ENCODE measurements at regions not wholly inside any gene's neighbourhood (a gene's known extent, or its start where the extent isn't known, plus 50 kb on each side); places are given as distances from the start of the nearest gene placed in this dataset.

GRCh38 chr13:111873676-111874178 lies 193.2 kb upstream of the SOX1 start:
- Histone ChIP-seq H3K27me3 (peaks cover 62% of the 10 kb centered on the region), H3K4me3 (no peak overlapping the region)
- WGBS, 2 donors (ENCODE audit: low coverage in 1 of 2): 75 to 97% methylated on average over 7 to 8 of the region's 8 CpGs

DNA sequence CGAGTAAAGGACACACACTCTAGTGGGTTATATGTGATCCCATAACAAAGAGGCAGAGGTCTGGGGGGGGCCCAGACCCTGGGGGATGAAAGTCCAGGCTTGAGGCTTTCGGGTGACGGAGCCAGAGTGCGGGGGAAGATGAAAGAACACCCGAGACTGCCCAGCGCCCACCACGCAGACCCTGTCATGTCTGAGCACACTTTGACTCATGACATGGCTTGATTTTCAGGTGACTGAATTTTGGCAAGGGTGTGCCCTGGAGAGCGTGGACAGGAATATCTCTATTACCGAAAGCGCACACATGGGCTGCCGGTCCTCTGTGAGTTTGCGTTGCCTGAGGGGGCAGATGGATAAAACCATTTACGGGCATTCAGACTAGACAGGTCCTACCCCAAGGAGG lies 192.0 kb upstream of the SOX1 start:
- no peaks in the 10 kb centered on the region for H3K36me3 ChIP-seq
- H3K4me3 ChIP-seq: no peak overlapping the region
- 89 to 92% methylated on average over 8 to 9 of the region's 13 CpGs for WGBS, 2 donors (ENCODE audit: low coverage in 1 of 2)
- H3K27ac ChIP-seq: no peak overlapping the region
- ATAC-seq: no peak
- no peak for TF ChIP-seq EP300 (IDR thresholded peaks at IDR 0.05)
- TF ChIP-seq POLR2AphosphoS5 (IDR thresholded peaks at IDR 0.05): no peak
- no peak for TF ChIP-seq POLR2A (IDR thresholded peaks at IDR 0.05)
- TF ChIP-seq, protein P1, sequence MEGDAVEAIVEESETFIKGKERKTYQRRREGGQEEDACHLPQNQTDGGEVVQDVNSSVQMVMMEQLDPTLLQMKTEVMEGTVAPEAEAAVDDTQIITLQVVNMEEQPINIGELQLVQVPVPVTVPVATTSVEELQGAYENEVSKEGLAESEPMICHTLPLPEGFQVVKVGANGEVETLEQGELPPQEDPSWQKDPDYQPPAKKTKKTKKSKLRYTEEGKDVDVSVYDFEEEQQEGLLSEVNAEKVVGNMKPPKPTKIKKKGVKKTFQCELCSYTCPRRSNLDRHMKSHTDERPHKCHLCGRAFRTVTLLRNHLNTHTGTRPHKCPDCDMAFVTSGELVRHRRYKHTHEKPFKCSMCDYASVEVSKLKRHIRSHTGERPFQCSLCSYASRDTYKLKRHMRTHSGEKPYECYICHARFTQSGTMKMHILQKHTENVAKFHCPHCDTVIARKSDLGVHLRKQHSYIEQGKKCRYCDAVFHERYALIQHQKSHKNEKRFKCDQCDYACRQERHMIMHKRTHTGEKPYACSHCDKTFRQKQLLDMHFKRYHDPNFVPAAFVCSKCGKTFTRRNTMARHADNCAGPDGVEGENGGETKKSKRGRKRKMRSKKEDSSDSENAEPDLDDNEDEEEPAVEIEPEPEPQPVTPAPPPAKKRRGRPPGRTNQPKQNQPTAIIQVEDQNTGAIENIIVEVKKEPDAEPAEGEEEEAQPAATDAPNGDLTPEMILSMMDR (IDR thresholded peaks at IDR 0.05): no peak
- H3K9me3 ChIP-seq: no peaks in the 10 kb centered on the region
- no peaks in the 10 kb centered on the region for H3K4me1 ChIP-seq
- H3K27me3 ChIP-seq: peaks cover 66% of the 10 kb centered on the region

More at GRCh38 chr13:111873676-111874178, 193.2 kb upstream of the SOX1 start:
- no peak for TF ChIP-seq POLR2A (IDR thresholded peaks at IDR 0.05)
- no peak for TF ChIP-seq EP300 (IDR thresholded peaks at IDR 0.05)
- TF ChIP-seq POLR2AphosphoS5 (IDR thresholded peaks at IDR 0.05): no peak
- TF ChIP-seq, protein P1 (IDR thresholded peaks at IDR 0.05): no peak
- H3K36me3 ChIP-seq: no peaks in the 10 kb centered on the region
- peaks cover 0 to 6% (median 0%) of the 10 kb centered on the region in 3 donors for H3K9me3 ChIP-seq
- H3K4me1 ChIP-seq: no peaks in the 10 kb centered on the region
- no peak for ATAC-seq
- no peak overlapping the region for H3K27ac ChIP-seq

GRCh38 chr13:111875915-111876314 lies 191.0 kb upstream of the SOX1 start:
- Histone ChIP-seq H3K9me3 (no peaks in the 10 kb centered on the region), H3K4me1 (no peaks in the 10 kb centered on the region), H3K27me3 (peaks cover 71% of the 10 kb centered on the region), H3K4me3 (no peak overlapping the region), H3K27ac (no peak overlapping the region), H3K36me3 (no peaks in the 10 kb centered on the region)
- no peak for ATAC-seq
- no peak for TF ChIP-seq POLR2AphosphoS5 (IDR thresholded peaks at IDR 0.05)
- no peak for TF ChIP-seq POLR2A (IDR thresholded peaks at IDR 0.05)
- TF ChIP-seq, protein P1 (IDR thresholded peaks at IDR 0.05): no peak
- no peak for TF ChIP-seq EP300 (IDR thresholded peaks at IDR 0.05)
- 70 to 80% methylated on average over 1 to 6 of the region's 7 CpGs for WGBS, 2 donors (ENCODE audit: low coverage in 1 of 2)

DNA sequence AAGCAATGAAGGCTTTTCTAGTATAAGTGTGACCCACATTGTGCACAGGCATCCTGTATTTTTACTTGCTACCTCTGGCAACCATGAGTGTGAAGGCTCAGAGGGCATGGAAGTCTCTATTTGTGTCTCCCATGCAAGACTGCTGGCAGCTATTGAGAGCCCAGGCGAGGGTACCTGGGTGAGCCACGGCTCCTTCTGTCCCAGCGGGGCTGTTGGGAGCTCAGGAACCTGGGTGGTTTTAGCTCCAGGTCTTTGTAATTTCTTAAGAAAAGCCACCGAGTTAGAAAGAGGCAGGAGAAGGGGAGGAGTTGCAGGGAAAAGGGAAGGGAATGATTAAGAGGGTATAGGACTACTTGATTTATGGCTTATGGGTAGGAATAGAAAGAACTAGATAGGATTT lies 190.4 kb upstream of the SOX1 start:
- H3K4me1 ChIP-seq: no peaks in the 10 kb centered on the region
- no peak overlapping the region for H3K4me3 ChIP-seq
- H3K36me3 ChIP-seq: no peaks in the 10 kb centered on the region
- 33 to 57% methylated on average over 1 to 2 of the region's 4 CpGs for WGBS, 2 donors (ENCODE audit: low coverage in 1 of 2)
- no peak for ATAC-seq
- H3K9me3 ChIP-seq: no peaks in the 10 kb centered on the region
- no peak overlapping the region for H3K27ac ChIP-seq
- TF ChIP-seq POLR2AphosphoS5 (IDR thresholded peaks at IDR 0.05) (no peak), POLR2A (IDR thresholded peaks at IDR 0.05) (no peak), EP300 (IDR thresholded peaks at IDR 0.05) (no peak)
- TF ChIP-seq, protein P1 (IDR thresholded peaks at IDR 0.05): no peak
- H3K27me3 ChIP-seq: peaks cover 69% of the 10 kb centered on the region

DNA sequence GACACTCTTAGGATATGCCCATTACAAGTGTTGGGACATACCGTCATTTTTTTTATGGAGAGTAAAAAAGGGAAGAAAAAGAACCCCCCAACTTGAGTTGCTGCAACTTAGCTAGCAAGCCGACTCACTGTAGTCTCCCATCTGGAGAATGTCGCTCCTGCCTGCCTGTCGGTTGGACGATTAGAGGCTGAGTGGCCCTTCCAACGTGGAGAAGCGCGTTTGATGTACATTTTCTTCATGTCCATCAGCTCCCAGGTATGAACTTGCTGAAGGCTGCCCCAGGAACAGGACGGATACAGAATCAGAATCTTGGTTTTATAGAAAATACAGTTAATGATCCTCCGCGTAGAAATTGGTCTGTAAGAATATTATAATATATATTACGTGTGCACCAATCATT lies 189.0 kb upstream of the SOX1 start:
- H3K9me3 ChIP-seq: no peaks in the 10 kb centered on the region
- no peak for ATAC-seq
- H3K36me3 ChIP-seq: no peaks in the 10 kb centered on the region
- peaks cover 64% of the 10 kb centered on the region for H3K27me3 ChIP-seq
- H3K4me1 ChIP-seq: no peaks in the 10 kb centered on the region
- TF ChIP-seq POLR2A (IDR thresholded peaks at IDR 0.05) (no peak), EP300 (IDR thresholded peaks at IDR 0.05) (no peak)
- no peak overlapping the region for H3K27ac ChIP-seq
- no peak overlapping the region for H3K4me3 ChIP-seq
- WGBS, 2 donors (ENCODE audit: low coverage in 1 of 2): 80 to 83% methylated on average over 12 of the region's 12 CpGs

Data from gastroesophageal sphincter (tissue), 4 donors.